WTC11 (cell line): ENCODE measurements at regions not wholly inside any gene's neighbourhood (a gene's known extent, or its start where the extent isn't known, plus 50 kb on each side); places are given as distances from the start of the nearest gene placed in this dataset.

Experiments used
- ATAC-seq: fragments of 200-7000 bp; cut with Tn5 transposase; 2 replicates; pipeline ENCODE4 v1.10.0; 2021; ENCODE audit warnings: mild to moderate bottlenecking, moderate library complexity
- CTCF ChIA-PET: fragments of 300-600 bp; sonication (Branson Sonifier 250); formaldehyde crosslinking; loops from one replicate; lab custom pipeline; 2021; ENCODE audit warnings: antibody characterized with exemption; lab: Charles Lee
- POLR2A ChIA-PET: fragments of 350-600 bp; sonication (Branson Sonifier 250); formaldehyde crosslinking; loops from one replicate; lab custom pipeline; 2021; ENCODE audit warnings: antibody characterized with exemption; lab: Charles Lee
- DNase-seq: peaks from one replicate; pipeline ENCODE4 v3.0.0; 2021; ENCODE audit warnings: low spot score
- H3K27ac Mint-ChIP-seq: 2 replicates; pipeline ENCODE4 v1.8.0; 2021; ENCODE audit warnings: mixed read lengths
- H3K27me3 Mint-ChIP-seq: 2 replicates; pipeline ENCODE4 v1.8.0; 2021; ENCODE audit warnings: low read depth, mild to moderate bottlenecking, moderate library complexity, mixed read lengths
- H3K36me3 Mint-ChIP-seq: 2 replicates; pipeline ENCODE4 v1.8.0; 2021; ENCODE audit warnings: mixed read lengths
- H3K4me1 Mint-ChIP-seq: 2 replicates; pipeline ENCODE4 v1.8.0; 2022; ENCODE audit warnings: mixed read lengths
- H3K4me3 Mint-ChIP-seq: 2 replicates; pipeline ENCODE4 v1.8.0; 2021; ENCODE audit warnings: mild to moderate bottlenecking, moderate library complexity, mixed read lengths
- H3K9me3 Mint-ChIP-seq: 2 replicates; pipeline ENCODE4 v1.8.0; 2021; ENCODE audit warnings: mixed read lengths
- CREM ChIP-seq: sonication (generic); formaldehyde crosslinking; IDR thresholded peaks from 2 replicates; pipeline ENCODE4 v1.8.1; 2022; ENCODE audit warnings: mild to moderate bottlenecking, missing genetic modification reagents, moderate library complexity
- E2F4 ChIP-seq: sonication (generic); formaldehyde crosslinking; IDR thresholded peaks from 2 replicates; pipeline ENCODE4 v1.8.1; 2022; ENCODE audit warnings: low read depth, mild to moderate bottlenecking, moderate library complexity, missing genetic modification reagents, borderline replicate concordance
- E2F5 ChIP-seq: sonication (generic); formaldehyde crosslinking; IDR thresholded peaks from 2 replicates; pipeline ENCODE4 v1.8.1; 2022; ENCODE audit warnings: mild to moderate bottlenecking, moderate library complexity, missing genetic modification reagents
- ELF4 ChIP-seq: sonication (generic); formaldehyde crosslinking; IDR thresholded peaks from 2 replicates; pipeline ENCODE4 v1.8.1; 2022; ENCODE audit warnings: low read depth, mild to moderate bottlenecking, moderate library complexity, missing genetic modification reagents
- EMX1 ChIP-seq: fragments of 250-450 bp; sonication (Bioruptor Pico); IDR thresholded peaks from 2 replicates; pipeline ENCODE4 v1.8.0; 2021; ENCODE audit warnings: mild to moderate bottlenecking
- ETV6 ChIP-seq: sonication (generic); formaldehyde crosslinking; IDR thresholded peaks from 2 replicates; pipeline ENCODE4 v1.8.1; 2022; ENCODE audit warnings: mild to moderate bottlenecking, missing genetic modification reagents
- FOXJ3 ChIP-seq: sonication (generic); formaldehyde crosslinking; IDR thresholded peaks from 2 replicates; pipeline ENCODE4 v1.9.0; 2021; ENCODE audit warnings: missing genetic modification reagents, mild to moderate bottlenecking, borderline replicate concordance
- FOXP4 ChIP-seq: sonication (generic); formaldehyde crosslinking; IDR thresholded peaks from 2 replicates; pipeline ENCODE4 v1.8.0; 2022; ENCODE audit warnings: mild to moderate bottlenecking, missing genetic modification reagents
- GTF2I ChIP-seq: fragments of 250-450 bp; sonication (Bioruptor Pico); conservative IDR thresholded peaks from 2 replicates; pipeline ENCODE4 v1.4.0; 2021; ENCODE audit warnings: mild to moderate bottlenecking
- IRF2 ChIP-seq: sonication (generic); formaldehyde crosslinking; IDR thresholded peaks from 2 replicates; pipeline ENCODE4 v1.8.0; 2022; ENCODE audit warnings: low read depth, missing genetic modification reagents, borderline replicate concordance
- KAT7 ChIP-seq: sonication (generic); formaldehyde crosslinking; IDR thresholded peaks from 2 replicates; pipeline ENCODE4 v1.8.1; 2023; ENCODE audit warnings: missing genetic modification reagents, mild to moderate bottlenecking, borderline replicate concordance
- MAX ChIP-seq: sonication (generic); formaldehyde crosslinking; IDR thresholded peaks from 2 replicates; pipeline ENCODE4 v1.8.0; 2022; ENCODE audit warnings: mild to moderate bottlenecking, missing genetic modification reagents
- MXD4 ChIP-seq: fragments of 250-450 bp; sonication (Bioruptor Pico); IDR thresholded peaks from 2 replicates; pipeline ENCODE4 v1.8.0; 2021; ENCODE audit warnings: mild to moderate bottlenecking, moderate library complexity, borderline replicate concordance
- MYBL2 ChIP-seq: sonication (generic); formaldehyde crosslinking; IDR thresholded peaks from 2 replicates; pipeline ENCODE4 v1.8.1; 2023; ENCODE audit warnings: mild to moderate bottlenecking, moderate library complexity, missing genetic modification reagents
- NR1H2 ChIP-seq: sonication (generic); formaldehyde crosslinking; IDR thresholded peaks from 2 replicates; pipeline ENCODE4 v1.9.0; 2021; ENCODE audit warnings: mild to moderate bottlenecking, moderate library complexity, missing genetic modification reagents
- STAT6 ChIP-seq: sonication (generic); formaldehyde crosslinking; conservative IDR thresholded peaks from 2 replicates; pipeline ENCODE4 v1.8.1; 2023; ENCODE audit warnings: mild to moderate bottlenecking, low read depth, missing genetic modification reagents, moderate library complexity
- TEAD1 ChIP-seq: sonication (generic); formaldehyde crosslinking; IDR thresholded peaks from 2 replicates; pipeline ENCODE4 v1.8.0; 2022; ENCODE audit warnings: mild to moderate bottlenecking, missing genetic modification reagents
- USF2 ChIP-seq: sonication (generic); formaldehyde crosslinking; IDR thresholded peaks from 2 replicates; pipeline ENCODE4 v1.8.1; 2023; ENCODE audit warnings: mild to moderate bottlenecking, missing genetic modification reagents, moderate library complexity
- ZNF138 ChIP-seq: sonication (generic); formaldehyde crosslinking; conservative IDR thresholded peaks from 2 replicates; pipeline ENCODE4 v1.8.1; 2022; ENCODE audit warnings: mild to moderate bottlenecking, moderate library complexity, missing genetic modification reagents
- ZNF263 ChIP-seq: sonication (generic); formaldehyde crosslinking; IDR thresholded peaks from 2 replicates; pipeline ENCODE4 v1.8.1; 2022; ENCODE audit warnings: low read depth, mild to moderate bottlenecking, moderate library complexity, missing genetic modification reagents
- ZNF317 ChIP-seq: sonication (generic); formaldehyde crosslinking; IDR thresholded peaks from 2 replicates; pipeline ENCODE4 v1.8.1; 2023; ENCODE audit warnings: low read depth, mild to moderate bottlenecking, moderate library complexity, missing genetic modification reagents, borderline replicate concordance
- ZNF396 ChIP-seq: fragments of 250-450 bp; sonication (Bioruptor Pico); IDR thresholded peaks from 2 replicates; pipeline ENCODE4 v1.8.0; 2021; ENCODE audit warnings: mild to moderate bottlenecking, moderate library complexity, borderline replicate concordance
- ZNF416 ChIP-seq: fragments of 250-450 bp; sonication (Bioruptor Pico); IDR thresholded peaks from 2 replicates; pipeline ENCODE4 v1.9.0; 2021; ENCODE audit warnings: mild to moderate bottlenecking, inconsistent platforms
- ZNF512 ChIP-seq: sonication (generic); formaldehyde crosslinking; IDR thresholded peaks from 2 replicates; pipeline ENCODE4 v1.8.1; 2022; ENCODE audit warnings: missing genetic modification reagents, borderline replicate concordance

GRCh38 chr5:39495227-39495626 is 70.4 kb upstream of the DAB2 start:
- H3K4me3 Mint-ChIP-seq = no peak overlapping the region
- CTCF ChIA-PET = interaction anchor here (1.2 kb wide), 1 partner anchor 71 kb away, joined by 3 read pairs; the partner anchor contains the start of gene DAB2
- H3K27ac Mint-ChIP-seq = no peak overlapping the region
- no peaks in the 10 kb centered on the region for H3K27me3 Mint-ChIP-seq
- DNase-seq (no peak), ATAC-seq (no peak)
- H3K36me3 Mint-ChIP-seq = no peaks in the 10 kb centered on the region
- H3K4me1 Mint-ChIP-seq = peaks cover 8% of the 10 kb centered on the region
- TF ChIP-seq TEAD1 (no peak), STAT6 (CRISPR knock-in tag) (no peak), IRF2 (no peak), ZNF416 (CRISPR knock-in tag) (no peak), ZNF512 (CRISPR knock-in tag) (no peak), ZNF138 (CRISPR knock-in tag) (no peak), ELF4 (no peak), GTF2I (CRISPR knock-in tag) (no peak), ZNF317 (CRISPR knock-in tag) (no peak), E2F5 (CRISPR knock-in tag) (no peak), ZNF263 (no peak), KAT7 (CRISPR knock-in tag) (no peak), CREM (CRISPR knock-in tag) (no peak), EMX1 (CRISPR knock-in tag) (no peak), ETV6 (CRISPR knock-in tag) (no peak), E2F4 (CRISPR knock-in tag) (no peak), MAX (CRISPR knock-in tag) (no peak)
- H3K9me3 Mint-ChIP-seq = peaks cover 13% of the 10 kb centered on the region
- POLR2A ChIA-PET = no interaction called here

GRCh38 chr5:39494534-39494933 is 69.8 kb upstream of the DAB2 start:
- ATAC-seq = no peak
- Mint-ChIP-seq H3K27ac (no peak overlapping the region), H3K4me3 (no peak overlapping the region), H3K36me3 (no peaks in the 10 kb centered on the region), H3K27me3 (no peaks in the 10 kb centered on the region)
- POLR2A ChIA-PET = no interaction called here
- DNase-seq = no peak
- CTCF ChIA-PET = interaction anchor here (1.2 kb wide), 1 partner anchor 70 kb away, joined by 3 read pairs; the partner anchor contains the start of gene DAB2
- TF ChIP-seq MYBL2 (CRISPR knock-in tag) (no peak), USF2 (CRISPR knock-in tag) (no peak), ZNF138 (CRISPR knock-in tag) (no peak), NR1H2 (CRISPR knock-in tag) (no peak), FOXP4 (CRISPR knock-in tag) (no peak), MXD4 (no peak), TEAD1 (no peak), FOXJ3 (no peak), ZNF396 (CRISPR knock-in tag) (no peak)
- TF ChIP-seq, all 79 proteins: peak for 0
- H3K9me3 Mint-ChIP-seq = peaks cover 20% of the 10 kb centered on the region
- H3K4me1 Mint-ChIP-seq = peaks cover 8% of the 10 kb centered on the region
